GM23338 (cell line): ENCODE measurements at regions not wholly inside any gene's neighbourhood (a gene's known extent, or its start where the extent isn't known, plus 50 kb on each side); places are given as distances from the start of the nearest gene placed in this dataset.

Experiments
- ATAC-seq: fragments of 200-7000 bp; cut with Tn5 transposase; 3 replicates; pipeline ENCODE4 v1.9.1; 2020
- DNase-seq: peaks from one replicate; pipeline ENCODE4 v3.0.0-alpha.2; 2015; ENCODE audit warnings: low spot score
- H2AFZ ChIP-seq: fragments of 200-600 bp; sonication (generic); 2 replicates; pipeline ENCODE4 v1.8.0; 2016; ENCODE audit warnings: antibody characterized with exemption, mild to moderate bottlenecking, moderate library complexity
- H3F3A ChIP-seq: fragments of 200-600 bp; sonication (generic); replicated peaks from 2 replicates; pipeline ENCODE4 v1.8.0; 2017; ENCODE audit warnings: antibody characterized with exemption, mixed run types, low read depth
- H3K27ac ChIP-seq: fragments of 200-600 bp; sonication (generic); 2 replicates; pipeline ENCODE4 v1.6.1; 2016; ENCODE audit warnings: low read depth
- H3K27me3 ChIP-seq: fragments of 200-600 bp; sonication (generic); 2 replicates; pipeline ENCODE4 v1.8.0; 2016; ENCODE audit warnings: mild to moderate bottlenecking, mixed run types, moderate library complexity; ENCODE audit not compliant: insufficient read depth
- H3K36me3 ChIP-seq: fragments of 200-600 bp; sonication (generic); 2 replicates; pipeline ENCODE4 v1.8.0; 2016; ENCODE audit warnings: mild to moderate bottlenecking; ENCODE audit not compliant: insufficient read depth
- H3K4me1 ChIP-seq: fragments of 200-600 bp; sonication (generic); 2 replicates; pipeline ENCODE4 v1.8.0; 2016; ENCODE audit warnings: mild to moderate bottlenecking, moderate library complexity; ENCODE audit not compliant: insufficient read depth
- H3K4me2 ChIP-seq: fragments of 200-600 bp; sonication (generic); 2 replicates; pipeline ENCODE4 v1.7.1; 2017; ENCODE audit warnings: mixed run types
- H3K4me3 ChIP-seq: fragments of 200-600 bp; sonication (generic); 2 replicates; pipeline ENCODE4 v1.6.1; 2016; ENCODE audit warnings: mixed run types
- H3K79me2 ChIP-seq: fragments of 200-600 bp; sonication (generic); replicated peaks from 2 replicates; pipeline ENCODE4 v1.8.0; 2017; ENCODE audit warnings: mild to moderate bottlenecking; ENCODE audit not compliant: insufficient read depth
- H3K9me2 ChIP-seq: fragments of 200-600 bp; sonication (generic); 2 replicates; pipeline ENCODE4 v1.8.0; 2017; ENCODE audit not compliant: insufficient read depth
- H4K20me1 ChIP-seq: fragments of 200-600 bp; sonication (generic); replicated peaks from 2 replicates; pipeline ENCODE4 v1.8.0; 2017; ENCODE audit warnings: mild to moderate bottlenecking; ENCODE audit not compliant: insufficient read depth
- H3K27ac Mint-ChIP-seq: 2 replicates; pipeline ENCODE4 v1.8.0; 2020; ENCODE audit warnings: inconsistent platforms, mild to moderate bottlenecking, moderate library complexity, mixed read lengths
- H3K27me3 Mint-ChIP-seq: 3 replicates; pipeline ENCODE4 v1.8.0; 2022; ENCODE audit warnings: low read depth, mild to moderate bottlenecking, moderate library complexity, mixed read lengths, inconsistent platforms; ENCODE audit not compliant: insufficient read depth, poor library complexity
- H3K36me3 Mint-ChIP-seq: 3 replicates; pipeline ENCODE4 v1.8.0; 2021; ENCODE audit warnings: low read depth, mild to moderate bottlenecking, inconsistent platforms, moderate library complexity, mixed read lengths
- H3K4me1 Mint-ChIP-seq: 3 replicates; pipeline ENCODE4 v1.8.0; 2020; ENCODE audit warnings: mild to moderate bottlenecking, inconsistent platforms, mixed read lengths
- H3K4me3 Mint-ChIP-seq: 3 replicates; pipeline ENCODE4 v1.8.0; 2021; ENCODE audit warnings: moderate library complexity, mild to moderate bottlenecking, inconsistent platforms, mixed read lengths
- H3K9me3 Mint-ChIP-seq: 3 replicates; pipeline ENCODE4 v1.8.0; 2020; ENCODE audit warnings: moderate library complexity, mild to moderate bottlenecking, inconsistent platforms, mixed read lengths
- CREB1 ChIP-seq: fragments of 250-450 bp; sonication (Bioruptor Pico); IDR thresholded peaks from 2 replicates; pipeline ENCODE4 v1.5.0; 2020; ENCODE audit warnings: low read depth, mild to moderate bottlenecking, moderate library complexity
- CTCF ChIP-seq, 2 experiments: fragments of 200-600 bp in 1 of 2; sonication (generic) in 1 of 2; conservative IDR thresholded peaks; 2 replicates each; pipeline versions ENCODE4 v1.5.1 to v1.6.1; 2016 to 2017; ENCODE audit warnings: antibody characterized with exemption in 2 of 2, low read depth in 2 of 2, mild to moderate bottlenecking in 2 of 2, moderate library complexity in 1 of 2
- ETS1 ChIP-seq: IDR thresholded peaks from 2 replicates; pipeline ENCODE4 v1.6.1; 2016; ENCODE audit warnings: antibody characterized with exemption
- EZH2 ChIP-seq: fragments of 200-600 bp; sonication (generic); IDR thresholded peaks from one replicate; pipeline ENCODE4 v1.8.0; 2017; ENCODE audit warnings: antibody characterized with exemption, mild to moderate bottlenecking, low read depth; ENCODE audit not compliant: unreplicated experiment
- JUNB ChIP-seq: IDR thresholded peaks from one replicate; pipeline ENCODE4 v1.6.1; 2016; ENCODE audit warnings: antibody characterized with exemption; ENCODE audit not compliant: unreplicated experiment
- POLR2AphosphoS5 ChIP-seq: IDR thresholded peaks from 2 replicates; pipeline ENCODE4 v1.6.1; 2016; ENCODE audit warnings: antibody characterized with exemption, low read depth
- ZNF462 ChIP-seq: fragments of 250-450 bp; sonication (Bioruptor Pico); IDR thresholded peaks from 2 replicates; pipeline ENCODE4 v1.5.0; 2020; ENCODE audit warnings: mild to moderate bottlenecking, moderate library complexity

- no peak for TF ChIP-seq ZNF462 (CRISPR knock-in tag)
These were observed 184.2 kb downstream of the ATPSCKMT start (continued) for GRCh38 chr5:10065428-10066000.

GRCh38 chr5:10064546-10065195, 185.0 kb downstream of the ATPSCKMT start:
- H3K4me1 Mint-ChIP-seq = peaks cover 5% of the 10 kb centered on the region; the same call in 2 of the 3 replicates
- Histone ChIP-seq H3K9me2 (peaks cover 8% of the 10 kb centered on the region), H3K4me2 (no peak overlapping the region), H3K27me3 (no peaks in the 10 kb centered on the region), H2AFZ (peak overlapping the region; percentile 47; the same call in 1 of the 2 replicates), H3K36me3 (no peaks in the 10 kb centered on the region), H3K79me2 (no peaks in the 10 kb centered on the region), H3F3A (no peaks in the 10 kb centered on the region), H3K27ac (no peak overlapping the region), H4K20me1 (no peaks in the 10 kb centered on the region), H3K4me3 (no peak overlapping the region), H3K4me1 (no peaks in the 10 kb centered on the region; the same call in 1 of the 2 replicates)
- peaks cover 20% of the 10 kb centered on the region for H3K9me3 Mint-ChIP-seq
- H3K27ac Mint-ChIP-seq = no peak overlapping the region
- DNase-seq = no peak
- TF ChIP-seq ETS1 (no peak), CREB1 (CRISPR knock-in tag) (no peak), JUNB (no peak), EZH2 (no peak), POLR2AphosphoS5 (no peak), CTCF (conservative IDR thresholded peaks at IDR 0.05; ENCODE audit: low read depth in 2 of 2) (no peak)
- H3K27me3 Mint-ChIP-seq = peaks cover 6% of the 10 kb centered on the region
- ATAC-seq = no peak
- no peak overlapping the region for H3K4me3 Mint-ChIP-seq
- H3K36me3 Mint-ChIP-seq = peaks cover 19% of the 10 kb centered on the region; the same call in 2 of the 3 replicates
